IPS-NIHi11 (cell line): ENCODE measurements at regions not wholly inside any gene's neighbourhood (a gene's known extent, or its start where the extent isn't known, plus 50 kb on each side); places are given as distances from the start of the nearest gene placed in this dataset.
"Not testable (repeated sequence)": the region's sequence is repeated elsewhere in the genome, so short reads cannot be mapped to it uniquely, and the experiment has no call there.

Source experiments
- DNase-seq: peaks from one replicate; pipeline ENCODE4 v3.0.0; 2012; ENCODE audit warnings: mixed read lengths, low spot score

- DNase-seq, result no peak
Observed at GRCh38 chr9:74001382-74001781, 495.8 kb upstream of the RORB start.

- peak; percentile 24 for DNase-seq
Observed at GRCh38 chr9:74006935-74007334, 490.2 kb upstream of the RORB start.

DNA sequence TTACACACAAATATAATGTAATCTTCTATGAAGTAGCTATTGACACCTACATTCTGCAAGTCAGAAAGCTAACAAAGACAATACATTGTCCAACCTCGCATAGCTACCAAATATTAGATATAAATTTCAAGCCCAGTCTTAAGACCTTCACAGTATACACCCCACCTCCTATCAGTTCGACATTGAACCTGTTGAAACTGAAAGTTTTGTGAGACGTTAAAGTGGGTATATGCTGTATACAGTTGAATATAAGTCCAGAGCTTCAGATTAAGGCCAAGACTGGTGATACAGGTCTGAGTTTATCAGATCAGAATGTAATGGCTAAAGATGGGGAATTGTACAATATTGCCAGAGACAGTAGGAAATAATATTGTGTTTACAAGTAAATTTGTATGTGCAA lies 489.3 kb upstream of the RORB start:
- no peak for DNase-seq

- no peak for DNase-seq
Observed at GRCh38 chr9:74016004-74016403, 481.1 kb upstream of the RORB start.

DNA sequence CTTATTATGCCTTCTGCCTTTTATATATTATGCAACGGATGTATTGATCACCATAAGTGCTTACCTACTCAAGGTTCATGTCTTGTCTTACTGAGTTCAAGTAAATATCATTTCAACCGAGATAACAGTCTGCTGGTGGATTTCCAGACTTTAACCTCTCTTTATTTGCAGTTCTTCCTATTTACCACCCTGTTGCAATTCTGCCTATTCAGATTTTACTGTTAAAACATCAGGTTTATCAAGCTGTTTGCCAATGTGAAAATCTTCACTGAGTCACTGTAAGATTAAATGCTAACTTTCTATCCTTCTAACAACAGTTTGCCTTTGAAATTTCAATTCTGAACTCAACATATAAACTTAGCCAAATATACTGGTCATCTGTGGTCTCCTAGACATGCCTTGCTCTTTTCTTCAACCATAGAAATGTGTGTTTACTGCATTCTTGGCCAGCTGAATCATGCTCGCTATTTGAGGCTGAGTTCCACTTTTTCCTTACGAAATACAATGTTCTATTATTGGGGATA lies 471.7 kb upstream of the RORB start:
- no peak for DNase-seq

- no peak for DNase-seq
Observed at GRCh38 chr9:74032421-74032820, 464.7 kb upstream of the RORB start.

DNA sequence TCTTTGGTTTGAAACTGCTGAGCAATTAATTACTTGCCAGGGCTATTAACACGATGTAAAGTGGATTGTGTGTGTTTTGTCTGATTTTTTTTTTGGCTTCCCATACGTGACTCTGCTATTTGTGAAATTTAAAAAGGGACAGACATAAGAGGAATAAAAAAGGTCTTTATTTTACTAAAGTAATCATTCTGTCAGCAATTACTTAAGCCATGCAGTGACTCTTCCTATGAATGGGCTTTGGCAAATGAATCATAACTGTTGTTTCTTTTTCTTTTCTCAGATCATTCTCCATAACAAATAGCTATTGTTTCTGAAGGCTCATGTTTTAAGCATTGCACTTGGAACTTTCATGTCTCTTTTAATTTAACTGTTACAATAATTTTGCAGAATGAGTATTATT lies 461.3 kb upstream of the RORB start:
- DNase-seq, result no peak

DNA sequence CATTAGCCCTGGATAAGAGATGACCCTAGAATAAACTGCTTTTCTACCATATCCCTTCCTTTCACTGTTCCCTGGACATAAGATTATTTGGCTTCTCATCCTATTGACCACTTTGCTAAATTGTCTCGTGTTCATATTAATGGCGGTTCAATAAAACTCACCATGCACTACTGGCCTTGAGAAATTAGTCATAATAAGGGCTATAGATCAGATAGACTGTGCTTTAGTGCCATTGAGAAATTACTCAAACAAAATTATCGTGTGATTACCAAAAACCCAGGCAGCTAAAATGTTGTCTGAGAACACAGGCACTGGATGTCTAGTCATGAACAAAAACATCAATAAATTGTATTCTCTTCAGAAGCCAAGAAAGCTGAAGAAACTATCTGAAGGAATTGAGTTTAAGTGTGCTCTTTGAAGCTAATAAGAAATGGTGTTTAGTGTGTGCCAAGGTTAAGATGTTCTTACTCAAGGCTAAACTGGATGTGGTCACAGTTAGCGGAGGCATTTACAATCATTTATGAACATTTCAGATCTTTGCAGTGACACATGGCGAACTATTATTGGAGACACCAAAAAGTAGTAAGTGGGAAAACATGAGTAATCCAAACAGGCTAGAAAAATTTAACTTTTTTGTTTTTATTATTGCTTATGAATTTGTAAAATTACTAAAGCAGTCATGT lies 460.4 kb upstream of the RORB start:
- DNase-seq, result no peak

DNA sequence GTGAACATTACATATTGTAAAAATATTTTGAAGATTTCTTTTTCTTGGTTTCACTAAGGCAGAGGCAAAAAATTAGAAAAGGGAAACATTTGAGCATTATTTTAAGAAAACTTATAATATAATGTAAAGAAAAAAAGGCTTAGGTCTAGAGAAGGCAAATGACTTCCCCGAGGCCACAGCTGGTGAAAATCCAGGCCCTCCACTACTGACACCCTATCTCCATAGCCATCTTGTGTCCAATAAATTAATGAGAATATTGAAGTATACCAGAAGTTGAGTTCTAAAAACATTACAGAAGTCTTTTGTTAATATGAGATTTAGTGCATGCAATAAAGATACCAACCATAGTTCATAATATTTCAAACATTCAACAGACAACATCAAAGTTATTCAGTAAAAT lies 459.9 kb upstream of the RORB start:
- no peak for DNase-seq

DNA sequence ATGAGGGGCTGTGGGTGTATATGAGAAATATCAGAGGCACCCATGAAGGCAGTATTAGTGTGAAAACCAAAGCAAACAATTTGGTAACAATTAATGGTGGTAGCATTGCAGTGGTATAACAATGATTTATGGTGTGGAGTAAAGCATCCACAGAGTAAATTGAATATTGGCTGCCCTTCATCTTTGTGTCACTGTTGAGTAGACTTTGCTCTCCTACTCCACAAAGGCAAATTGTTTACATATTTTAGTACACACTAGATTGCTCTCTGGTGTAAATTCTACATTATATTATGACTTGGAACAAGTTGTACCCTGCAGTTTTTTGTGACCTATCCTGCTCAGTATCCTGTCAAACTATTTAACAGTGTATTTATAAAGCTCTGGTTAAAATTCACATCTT lies 455.5 kb upstream of the RORB start:
- no peak for DNase-seq

DNA sequence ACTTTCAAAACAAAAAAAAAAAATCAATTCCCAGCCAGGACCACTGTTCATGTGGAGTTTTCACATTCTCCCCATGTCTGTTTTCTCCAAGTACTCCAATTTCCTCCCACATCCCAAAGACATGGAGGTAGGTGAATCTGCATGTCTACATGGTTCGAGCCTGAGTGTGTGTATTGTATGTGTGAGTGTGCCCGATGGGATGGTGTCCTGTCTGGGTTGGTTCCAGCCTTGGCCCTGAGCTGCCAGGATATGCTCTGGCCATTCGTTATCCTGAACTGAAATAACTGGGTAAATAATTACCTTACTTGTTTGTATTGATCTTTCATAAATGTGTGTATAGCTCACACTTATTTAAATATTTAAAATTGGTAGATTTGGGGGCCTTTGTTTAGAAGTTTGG lies 452.3 kb upstream of the RORB start:
- no peak for DNase-seq

- DNase-seq, result no peak
Observed at GRCh38 chr9:74056023-74056422, 441.1 kb upstream of the RORB start.

GRCh38 chr9:74057051-74057450 lies 440.1 kb upstream of the RORB start:
- not testable (repeated sequence) for DNase-seq

DNA sequence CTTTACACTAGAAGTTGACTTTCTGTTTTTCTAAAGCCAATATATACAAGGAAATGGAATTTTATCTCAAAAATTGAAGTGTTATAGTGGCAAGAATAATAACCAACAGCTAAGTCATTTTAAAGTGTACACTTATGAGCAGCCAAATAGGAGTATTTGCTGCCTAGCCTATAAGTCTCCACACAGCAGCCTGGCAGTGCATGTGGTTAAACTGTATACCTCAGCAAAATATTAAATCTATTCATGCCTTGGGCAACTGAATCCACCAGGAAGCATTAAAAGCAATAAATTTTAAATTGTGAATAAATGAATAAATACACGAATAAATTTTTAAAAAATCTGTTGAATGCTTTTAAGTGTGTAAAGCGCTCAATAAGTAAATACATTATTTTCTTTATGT lies 432.4 kb upstream of the RORB start:
- no peak for DNase-seq

- DNase-seq, result no peak
Observed at GRCh38 chr9:74066128-74066527, 431.0 kb upstream of the RORB start.

DNA sequence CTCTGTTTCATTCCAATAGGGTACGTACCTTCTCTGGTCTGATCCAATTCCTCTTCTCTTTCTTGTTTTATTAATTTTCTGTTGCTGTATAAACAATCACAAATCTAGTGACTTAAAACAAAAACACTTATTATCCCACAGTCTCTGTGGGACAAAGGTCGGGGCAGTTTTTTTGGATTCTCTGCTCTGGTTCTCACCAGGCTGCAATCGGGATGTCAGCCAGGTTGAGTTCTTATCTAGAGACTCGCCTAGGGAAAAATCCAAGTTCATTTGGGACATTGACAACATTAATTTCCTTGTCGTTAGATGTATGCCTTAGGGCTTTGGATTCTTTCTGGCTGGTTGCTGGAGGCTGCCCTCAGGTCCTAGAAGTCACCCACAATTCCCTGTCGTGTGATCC lies 430.5 kb upstream of the RORB start:
- no peak for DNase-seq

DNA sequence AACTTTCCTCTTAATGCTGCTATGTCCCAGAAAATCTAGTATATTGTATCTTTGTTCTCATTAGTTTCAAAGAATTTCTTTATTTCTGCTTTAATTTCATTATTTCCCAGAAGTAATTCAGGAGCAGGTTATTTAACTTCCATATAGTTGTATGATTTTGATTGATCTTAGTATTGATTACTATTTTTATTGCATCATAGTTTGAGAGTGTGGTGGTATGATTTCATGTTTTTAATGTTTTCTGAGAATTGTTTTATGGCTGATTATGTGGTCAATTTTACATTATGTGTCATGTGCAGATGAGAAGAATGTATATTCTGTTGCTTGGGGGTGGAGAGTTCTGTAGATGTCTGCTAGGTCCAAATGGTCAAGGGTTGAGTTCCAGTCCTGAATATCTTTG lies 425.6 kb upstream of the RORB start:
- no peak for DNase-seq

- DNase-seq, result no peak
Observed at GRCh38 chr9:74073897-74074296, 423.2 kb upstream of the RORB start.

- no peak for DNase-seq
Observed at GRCh38 chr9:74078647-74079046, 418.5 kb upstream of the RORB start.

- not testable (repeated sequence) for DNase-seq
Observed at GRCh38 chr9:74080652-74081051, 416.5 kb upstream of the RORB start.

DNA sequence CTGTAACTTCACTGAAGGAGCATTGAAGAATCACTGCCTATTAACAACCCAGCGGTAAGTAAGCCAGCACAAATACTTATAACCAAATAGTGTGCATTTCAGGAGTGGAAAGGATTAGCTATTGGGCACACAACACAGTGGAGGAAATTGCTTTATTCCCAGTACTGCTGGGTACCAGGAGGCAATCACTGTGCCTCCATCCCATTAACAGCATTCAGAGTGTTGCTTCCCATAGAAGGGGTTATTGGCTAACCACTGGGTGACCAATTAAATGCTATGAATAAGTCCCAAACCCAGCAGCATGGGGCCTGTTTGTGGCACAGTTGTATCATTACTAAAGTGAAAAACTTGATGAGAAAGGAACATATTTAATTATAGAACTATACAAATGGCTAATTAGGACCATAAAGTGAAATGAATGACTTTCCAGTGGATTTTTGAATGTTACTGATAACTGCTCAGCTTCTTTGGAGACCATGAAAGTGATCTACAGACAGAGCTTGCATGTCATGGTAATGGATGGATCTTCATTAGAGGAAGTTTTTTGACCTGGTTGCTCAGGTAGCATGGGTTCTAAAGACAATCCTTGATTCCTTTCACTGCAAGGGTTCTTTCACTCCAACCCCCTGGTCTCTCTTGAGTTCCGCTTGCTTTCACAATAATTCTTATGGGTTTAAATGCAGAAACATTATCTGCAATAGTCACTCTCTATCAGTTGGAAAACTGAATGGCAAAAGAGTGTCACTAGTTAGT lies 413.3 kb upstream of the RORB start:
- DNase-seq, result no peak

GRCh38 chr9:74085384-74086037 lies 411.6 kb upstream of the RORB start:
- not testable (repeated sequence) for DNase-seq

DNA sequence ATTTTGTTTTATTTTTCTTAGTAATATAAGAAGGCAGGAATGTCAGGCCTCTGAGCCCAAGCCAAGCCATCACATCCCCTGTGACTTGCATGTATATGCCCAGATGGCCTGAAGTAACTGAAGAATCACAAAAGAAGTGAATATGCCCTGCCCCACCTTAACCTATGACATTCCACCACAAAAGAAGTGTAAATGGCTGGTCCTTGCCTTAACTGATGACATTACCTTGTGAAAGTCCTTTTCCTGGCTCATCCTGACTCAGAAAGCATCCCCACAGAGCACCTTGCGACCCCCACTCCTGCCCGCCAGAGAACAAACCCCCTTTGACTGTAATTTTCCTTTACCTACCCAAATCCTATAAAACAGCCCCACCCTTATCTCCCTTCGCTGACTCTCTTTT lies 406.2 kb upstream of the RORB start:
- not testable (repeated sequence) for DNase-seq
